ENCODE measurements at regions not wholly inside any gene's neighbourhood (a gene's known extent, or its start where the extent isn't known, plus 50 kb on each side); places are given as distances from the start of the nearest gene placed in this dataset.

- ATAC-seq, result no peak
- H3K27ac Mint-ChIP-seq, result no peak overlapping the region
- no peaks in the 10 kb centered on the region for H3K4me1 Mint-ChIP-seq
- POLR2A ChIA-PET, result no interaction called here
- CTCF ChIA-PET, result no interaction called here
- H3K4me3 Mint-ChIP-seq, result no peak overlapping the region
- no peaks in the 10 kb centered on the region for H3K36me3 Mint-ChIP-seq
- DNase-seq (ENCODE audit: low spot score), result no peak
- no peaks in the 10 kb centered on the region for H3K9me3 Mint-ChIP-seq
- no peak for TF ChIP-seq ZBTB21 (CRISPR knock-in tag; IDR thresholded peaks at IDR 0.05; ENCODE audit: borderline replicate concordance)
- TF ChIP-seq GRHL2 (CRISPR knock-in tag; IDR thresholded peaks at IDR 0.05; ENCODE audit: insufficient replicate concordance, severe bottlenecking), result no peak
- TF ChIP-seq AFF4 (CRISPR knock-in tag; IDR thresholded peaks at IDR 0.05; ENCODE audit: borderline replicate concordance), result no peak
- no peak for TF ChIP-seq JAZF1 (CRISPR knock-in tag; IDR thresholded peaks at IDR 0.05)
- no peak for TF ChIP-seq CBFB (CRISPR knock-in tag; IDR thresholded peaks at IDR 0.05; ENCODE audit: low read depth)
- TF ChIP-seq ZNF263 (CRISPR knock-in tag; IDR thresholded peaks at IDR 0.05; ENCODE audit: low read depth), result no peak
- no peak for TF ChIP-seq IRF1 (CRISPR knock-in tag; IDR thresholded peaks at IDR 0.05)
- no peak for TF ChIP-seq ESRRA (CRISPR knock-in tag; IDR thresholded peaks at IDR 0.05; ENCODE audit: borderline replicate concordance)
- no peak for TF ChIP-seq JUN (CRISPR knock-in tag; IDR thresholded peaks at IDR 0.05)
- TF ChIP-seq E2F4 (CRISPR knock-in tag; IDR thresholded peaks at IDR 0.05; ENCODE audit: borderline replicate concordance, low read depth), result no peak
- no peak for TF ChIP-seq NR1H2 (CRISPR knock-in tag; IDR thresholded peaks at IDR 0.05)
- TF ChIP-seq ZNF281 (CRISPR knock-in tag; IDR thresholded peaks at IDR 0.05), result no peak
- no peak for TF ChIP-seq USF1 (CRISPR knock-in tag; IDR thresholded peaks at IDR 0.05)
- H3K27me3 Mint-ChIP-seq (ENCODE audit: low read depth), result no peaks in the 10 kb centered on the region
These were observed 640.4 kb downstream of the NR4A2 start for GRCh38 chr2:155692106-155692505.

- Mint-ChIP-seq H3K9me3 (no peaks in the 10 kb centered on the region), H3K4me1 (no peaks in the 10 kb centered on the region), H3K36me3 (no peaks in the 10 kb centered on the region), H3K4me3 (no peak overlapping the region), H3K27me3 (ENCODE audit: low read depth) (no peaks in the 10 kb centered on the region), H3K27ac (no peak overlapping the region)
- DNase-seq (ENCODE audit: low spot score), result no peak
- POLR2A ChIA-PET, result no interaction called here
- ATAC-seq, result no peak
- no peak for TF ChIP-seq GTF2I (CRISPR knock-in tag; conservative IDR thresholded peaks at IDR 0.05)
- CTCF ChIA-PET, result no interaction called here
These were observed 641.7 kb downstream of the NR4A2 start for GRCh38 chr2:155690785-155691184.
